CD8-positive, alpha-beta memory T cell (primary cell): ENCODE measurements at regions not wholly inside any gene's neighbourhood (a gene's known extent, or its start where the extent isn't known, plus 50 kb on each side); places are given as distances from the start of the nearest gene placed in this dataset.

ENCODE experiments used
- CTCF ChIA-PET: fragments of 350-600 bp; sonication (Branson Sonifier 250); formaldehyde crosslinking; loops from one replicate; lab custom pipeline; 2021; ENCODE audit warnings: antibody characterized with exemption; lab: Charles Lee
- POLR2A ChIA-PET: fragments of 350-600 bp; sonication (Branson Sonifier 250); formaldehyde crosslinking; loops from one replicate; lab custom pipeline; 2021; ENCODE audit warnings: antibody characterized with exemption; lab: Charles Lee
- DNase-seq, 5 donors: peaks; one replicate each; pipeline versions ENCODE4 v3.0.0 to v3.0.0-alpha.2; 2020 to 2022; ENCODE audit warnings: mixed read lengths in 1 of 5
- H3K27ac ChIP-seq: one replicate; pipeline ENCODE4 v1.7.0; 2013; ENCODE audit warnings: low read depth, mild to moderate bottlenecking, low read length, moderate library complexity
- H3K27me3 ChIP-seq: 2 replicates; pipeline ENCODE4 v1.7.0; 2013; ENCODE audit warnings: low read length, mild to moderate bottlenecking; ENCODE audit not compliant: insufficient read depth, poor library complexity, severe bottlenecking
- H3K36me3 ChIP-seq: 2 replicates; pipeline ENCODE4 v1.7.0; 2013; ENCODE audit warnings: mild to moderate bottlenecking, low read length, moderate library complexity; ENCODE audit not compliant: insufficient read depth
- H3K4me1 ChIP-seq: 2 replicates; pipeline ENCODE4 v1.7.0; 2013; ENCODE audit warnings: mild to moderate bottlenecking, low read length, moderate library complexity; ENCODE audit not compliant: insufficient read depth
- H3K4me3 ChIP-seq: 2 replicates; pipeline ENCODE4 v1.7.0; 2013; ENCODE audit warnings: mild to moderate bottlenecking, low read length
- H3K9me3 ChIP-seq: 2 replicates; pipeline ENCODE4 v1.7.0; 2013; ENCODE audit warnings: mild to moderate bottlenecking, low read length
- H3K27ac Mint-ChIP-seq, 8 donors: one replicate each; pipeline ENCODE4 v1.8.0; 2020 to 2021; ENCODE audit warnings: mixed read lengths in 8 of 8, mild to moderate bottlenecking in 6 of 8, inconsistent platforms in 3 of 8, moderate library complexity in 3 of 8
- H3K27me3 Mint-ChIP-seq, 2 donors: one replicate each; pipeline ENCODE4 v1.8.0; 2020 to 2021; ENCODE audit warnings: mixed read lengths in 2 of 2, mild to moderate bottlenecking in 1 of 2, moderate library complexity in 1 of 2
- H3K36me3 Mint-ChIP-seq, 3 donors: one replicate each; pipeline ENCODE4 v1.8.0; 2020 to 2021; ENCODE audit warnings: mixed read lengths in 3 of 3, inconsistent platforms in 1 of 3, mild to moderate bottlenecking in 1 of 3
- H3K4me1 Mint-ChIP-seq, 3 donors: one replicate each; pipeline ENCODE4 v1.8.0; 2020 to 2021; ENCODE audit warnings: mixed read lengths in 3 of 3, inconsistent platforms in 1 of 3, mild to moderate bottlenecking in 1 of 3
- H3K4me3 Mint-ChIP-seq, 7 donors: one replicate each; pipeline ENCODE4 v1.8.0; 2020 to 2021; ENCODE audit warnings: mixed read lengths in 7 of 7, mild to moderate bottlenecking in 6 of 7, moderate library complexity in 4 of 7, inconsistent platforms in 2 of 7
- H3K9me3 Mint-ChIP-seq, 5 donors: one replicate each; pipeline ENCODE4 v1.8.0; 2020 to 2022; ENCODE audit warnings: mixed read lengths in 5 of 5, mild to moderate bottlenecking in 3 of 5, moderate library complexity in 2 of 5, inconsistent platforms in 1 of 5

GRCh38 chr16:55120826-55121225, 190.2 kb downstream of the IRX5 start:
- no peak overlapping the region for H3K4me3 Mint-ChIP-seq
- H3K9me3 ChIP-seq: no peaks in the 10 kb centered on the region
- H3K27ac ChIP-seq: no peak overlapping the region
- H3K9me3 Mint-ChIP-seq: peaks cover 2 to 7% (median 2%) of the 10 kb centered on the region in 5 donors
- ChIA-PET CTCF (no interaction called here), POLR2A (no interaction called here)
- H3K4me1 ChIP-seq: no peaks in the 10 kb centered on the region
- no peaks in the 10 kb centered on the region for H3K36me3 ChIP-seq
- H3K36me3 Mint-ChIP-seq: no peaks in the 10 kb centered on the region
- H3K4me3 ChIP-seq: no peak overlapping the region
- H3K4me1 Mint-ChIP-seq: no peaks in the 10 kb centered on the region
- H3K27me3 Mint-ChIP-seq: peaks cover 0 to 4% of the 10 kb centered on the region in 2 donors
- DNase-seq: no peak
- H3K27me3 ChIP-seq: no peaks in the 10 kb centered on the region
- no peak overlapping the region for H3K27ac Mint-ChIP-seq

GRCh38 chr16:55123652-55124051, 193.0 kb downstream of the IRX5 start:
- no peak for DNase-seq

GRCh38 chr16:55125818-55126385, 195.2 kb downstream of the IRX5 start:
- H3K4me1 Mint-ChIP-seq: no peaks in the 10 kb centered on the region
- H3K4me3 ChIP-seq: no peak overlapping the region
- H3K27me3 ChIP-seq: no peaks in the 10 kb centered on the region
- H3K36me3 Mint-ChIP-seq: no peaks in the 10 kb centered on the region
- H3K9me3 Mint-ChIP-seq: peaks cover 2 to 5% (median 2%) of the 10 kb centered on the region in 5 donors
- no peaks in the 10 kb centered on the region for H3K36me3 ChIP-seq
- no peak for DNase-seq
- peaks cover 0 to 6% of the 10 kb centered on the region in 2 donors for H3K27me3 Mint-ChIP-seq
- CTCF ChIA-PET: no interaction called here
- H3K4me3 Mint-ChIP-seq: no peak overlapping the region
- H3K27ac ChIP-seq: no peak overlapping the region
- H3K27ac Mint-ChIP-seq: no peak overlapping the region
- H3K4me1 ChIP-seq: no peaks in the 10 kb centered on the region
- no peaks in the 10 kb centered on the region for H3K9me3 ChIP-seq
- POLR2A ChIA-PET: no interaction called here

More at GRCh38 chr16:55123652-55124051, 193.0 kb downstream of the IRX5 start:
- Histone ChIP-seq H3K36me3 (no peaks in the 10 kb centered on the region), H3K4me1 (no peaks in the 10 kb centered on the region), H3K27ac (no peak overlapping the region), H3K27me3 (no peaks in the 10 kb centered on the region), H3K4me3 (no peak overlapping the region), H3K9me3 (no peaks in the 10 kb centered on the region)
- H3K27ac Mint-ChIP-seq: no peak overlapping the region
- H3K36me3 Mint-ChIP-seq: no peaks in the 10 kb centered on the region
- H3K27me3 Mint-ChIP-seq: peaks cover 0 to 5% of the 10 kb centered on the region in 2 donors
- H3K4me1 Mint-ChIP-seq: no peaks in the 10 kb centered on the region
- no peak overlapping the region for H3K4me3 Mint-ChIP-seq
- ChIA-PET POLR2A (no interaction called here), CTCF (no interaction called here)
- H3K9me3 Mint-ChIP-seq: peaks cover 2 to 5% (median 2%) of the 10 kb centered on the region in 5 donors

GRCh38 chr16:55126456-55126855, 195.8 kb downstream of the IRX5 start:
- Mint-ChIP-seq H3K27ac (no peak overlapping the region), H3K4me3 (no peak overlapping the region), H3K4me1 (no peaks in the 10 kb centered on the region), H3K9me3 (peaks cover 2 to 5% (median 2%) of the 10 kb centered on the region in 5 donors), H3K36me3 (no peaks in the 10 kb centered on the region), H3K27me3 (peaks cover 0 to 6% of the 10 kb centered on the region in 2 donors)
- Histone ChIP-seq H3K4me3 (no peak overlapping the region), H3K9me3 (no peaks in the 10 kb centered on the region), H3K36me3 (no peaks in the 10 kb centered on the region), H3K27ac (no peak overlapping the region), H3K27me3 (no peaks in the 10 kb centered on the region), H3K4me1 (no peaks in the 10 kb centered on the region)
- ChIA-PET CTCF (no interaction called here), POLR2A (no interaction called here)
- DNase-seq: no peak

- Mint-ChIP-seq H3K36me3 (no peaks in the 10 kb centered on the region), H3K4me1 (no peaks in the 10 kb centered on the region), H3K4me3 (no peak overlapping the region), H3K9me3 (peaks cover 0 to 2% (median 0%) of the 10 kb centered on the region in 5 donors), H3K27ac (no peak overlapping the region), H3K27me3 (peaks cover 0 to 12% of the 10 kb centered on the region in 2 donors)
- Histone ChIP-seq H3K4me3 (no peak overlapping the region), H3K4me1 (no peaks in the 10 kb centered on the region), H3K27ac (no peak overlapping the region), H3K27me3 (no peaks in the 10 kb centered on the region), H3K36me3 (no peaks in the 10 kb centered on the region), H3K9me3 (no peaks in the 10 kb centered on the region)
- no peak for DNase-seq
- ChIA-PET POLR2A (no interaction called here), CTCF (no interaction called here)
Measured at GRCh38 chr16:55130456-55130855, 193.5 kb upstream of the IRX6 start.

DNA sequence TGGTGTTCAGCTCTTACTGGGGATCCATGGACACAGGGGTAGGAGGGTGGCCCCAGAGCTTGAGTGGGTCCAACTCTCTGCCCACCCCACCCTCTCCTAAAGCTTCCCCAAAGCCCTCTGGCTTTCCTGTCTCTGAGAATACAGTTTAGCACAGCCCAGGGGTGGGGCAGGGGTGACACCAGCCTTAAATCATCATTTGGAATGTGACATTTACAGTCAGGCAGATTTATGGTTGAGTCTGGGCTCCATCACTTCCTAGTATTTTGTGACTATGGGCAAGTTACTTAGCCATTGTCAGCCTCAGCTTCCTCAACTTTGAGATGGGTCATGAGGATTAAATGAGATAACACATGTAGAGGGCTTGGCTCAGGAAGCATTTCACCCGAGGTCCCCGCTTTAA, 193.1 kb upstream of the IRX6 start:
- H3K9me3 ChIP-seq: no peaks in the 10 kb centered on the region
- DNase-seq: no peak
- no peaks in the 10 kb centered on the region for H3K4me1 Mint-ChIP-seq
- H3K4me3 Mint-ChIP-seq: no peak overlapping the region
- peaks cover 0 to 12% of the 10 kb centered on the region in 2 donors for H3K27me3 Mint-ChIP-seq
- H3K27me3 ChIP-seq: no peaks in the 10 kb centered on the region
- H3K4me3 ChIP-seq: no peak overlapping the region
- H3K36me3 Mint-ChIP-seq: no peaks in the 10 kb centered on the region
- CTCF ChIA-PET: no interaction called here
- no peak overlapping the region for H3K27ac ChIP-seq
- no peak overlapping the region for H3K27ac Mint-ChIP-seq
- H3K36me3 ChIP-seq: no peaks in the 10 kb centered on the region
- H3K4me1 ChIP-seq: no peaks in the 10 kb centered on the region
- POLR2A ChIA-PET: no interaction called here
- no peaks in the 10 kb centered on the region for H3K9me3 Mint-ChIP-seq

- H3K4me1 Mint-ChIP-seq: no peaks in the 10 kb centered on the region
- peaks cover 0 to 12% of the 10 kb centered on the region in 2 donors for H3K27me3 Mint-ChIP-seq
- Histone ChIP-seq H3K36me3 (no peaks in the 10 kb centered on the region), H3K4me1 (no peaks in the 10 kb centered on the region), H3K27me3 (no peaks in the 10 kb centered on the region), H3K4me3 (no peak overlapping the region), H3K9me3 (no peaks in the 10 kb centered on the region), H3K27ac (no peak overlapping the region)
- ChIA-PET POLR2A (no interaction called here), CTCF (no interaction called here)
- DNase-seq: no peak
- no peak overlapping the region for H3K4me3 Mint-ChIP-seq
- H3K36me3 Mint-ChIP-seq: no peaks in the 10 kb centered on the region
- H3K9me3 Mint-ChIP-seq: no peaks in the 10 kb centered on the region
- H3K27ac Mint-ChIP-seq: no peak overlapping the region
Measured at GRCh38 chr16:55133654-55134053, 190.3 kb upstream of the IRX6 start.

GRCh38 chr16:55136356-55137150, 187.4 kb upstream of the IRX6 start:
- H3K27me3 ChIP-seq: no peaks in the 10 kb centered on the region
- no peak overlapping the region for H3K4me3 ChIP-seq
- Mint-ChIP-seq H3K27me3 (peaks cover 0 to 9% of the 10 kb centered on the region in 2 donors), H3K36me3 (no peaks in the 10 kb centered on the region), H3K4me1 (no peaks in the 10 kb centered on the region), H3K27ac (no peak overlapping the region), H3K4me3 (no peak overlapping the region), H3K9me3 (no peaks in the 10 kb centered on the region)
- DNase-seq: no peak
- ChIA-PET POLR2A (no interaction called here), CTCF (no interaction called here)
- no peaks in the 10 kb centered on the region for H3K4me1 ChIP-seq
- no peaks in the 10 kb centered on the region for H3K9me3 ChIP-seq
- no peak overlapping the region for H3K27ac ChIP-seq
- H3K36me3 ChIP-seq: no peaks in the 10 kb centered on the region
